ENCODE measurements at regions not wholly inside any gene's neighbourhood (a gene's known extent, or its start where the extent isn't known, plus 50 kb on each side); places are given as distances from the start of the nearest gene placed in this dataset.

DNA sequence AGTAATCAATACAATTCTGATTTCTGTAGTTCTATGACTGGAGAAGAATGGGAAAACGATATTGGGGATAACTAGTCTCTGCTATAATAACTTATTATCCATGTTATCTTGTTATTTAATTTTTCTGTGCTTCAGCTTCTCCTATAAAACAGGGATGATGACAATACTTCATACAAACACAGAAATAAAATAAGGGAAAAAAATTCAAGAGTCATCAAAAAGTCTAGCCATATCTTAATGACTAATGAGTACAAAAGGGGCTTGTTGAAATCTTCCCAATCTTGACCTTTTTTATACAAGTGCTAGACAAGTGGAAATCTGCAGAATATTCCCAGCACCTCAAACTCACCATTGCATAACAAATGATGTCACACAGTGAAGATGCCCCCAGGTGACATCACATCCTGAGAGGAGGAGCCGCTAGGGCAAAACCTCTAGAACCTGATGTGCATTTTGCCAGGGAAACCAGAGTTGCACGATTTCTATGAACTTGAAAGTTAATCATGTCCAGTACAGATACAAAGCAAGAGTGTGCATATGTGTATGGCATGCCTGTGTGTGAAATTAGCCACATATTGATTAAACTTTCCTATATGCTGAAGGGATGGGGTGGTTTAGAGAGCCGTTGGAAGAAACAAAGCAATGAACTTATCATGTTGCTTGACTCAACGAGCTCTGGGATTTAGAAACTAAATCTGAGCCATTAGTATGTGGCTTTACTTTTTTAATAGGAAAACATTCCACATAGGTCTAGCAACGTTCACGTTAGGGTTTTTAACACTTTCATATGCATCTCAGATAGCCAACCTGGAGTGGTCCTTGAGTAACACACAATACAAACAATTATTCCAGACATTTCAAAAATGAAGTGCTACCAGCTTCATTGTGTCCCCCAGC is 278.9 kb downstream of the SLC4A3 start:
- no peak for DNase-seq

DNA sequence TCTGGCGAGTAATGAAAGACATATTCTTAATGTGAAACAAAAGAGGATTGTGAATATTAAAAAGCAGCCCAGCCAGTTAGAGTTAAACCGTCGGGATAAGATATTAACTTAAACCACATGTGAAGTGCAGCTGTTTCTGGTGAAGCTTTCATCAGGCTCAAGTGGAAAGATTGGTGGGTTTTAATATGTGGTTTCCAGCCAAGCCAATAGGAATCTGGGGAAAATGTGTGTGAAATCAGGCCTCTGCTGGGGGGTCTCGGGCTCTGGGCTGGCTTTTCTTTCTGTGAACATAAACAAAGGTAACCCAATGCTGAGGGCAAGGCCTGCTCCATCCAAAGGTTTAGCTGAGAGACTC is 279.6 kb downstream of the SLC4A3 start:
- DNase-seq = no peak

DNA sequence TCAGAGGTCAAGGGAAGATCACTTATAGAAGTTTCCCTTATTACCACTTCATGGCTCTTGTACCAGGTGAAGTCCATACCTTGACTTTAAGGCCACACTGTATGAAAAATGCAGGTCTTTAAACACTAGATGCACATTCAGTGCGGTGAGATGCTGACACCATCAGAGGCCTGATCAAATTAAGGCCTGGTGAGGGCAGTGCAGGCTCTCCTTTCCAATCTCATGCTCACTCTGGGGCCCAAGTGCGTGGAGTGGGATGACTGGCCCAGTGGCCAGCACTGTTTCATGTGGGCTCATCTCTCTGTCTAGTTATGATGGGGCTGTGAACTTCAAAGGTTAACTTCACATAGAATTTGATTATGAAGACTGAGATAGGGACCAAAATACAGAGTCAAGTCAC is 281.1 kb downstream of the SLC4A3 start:
- no peak for DNase-seq

DNA sequence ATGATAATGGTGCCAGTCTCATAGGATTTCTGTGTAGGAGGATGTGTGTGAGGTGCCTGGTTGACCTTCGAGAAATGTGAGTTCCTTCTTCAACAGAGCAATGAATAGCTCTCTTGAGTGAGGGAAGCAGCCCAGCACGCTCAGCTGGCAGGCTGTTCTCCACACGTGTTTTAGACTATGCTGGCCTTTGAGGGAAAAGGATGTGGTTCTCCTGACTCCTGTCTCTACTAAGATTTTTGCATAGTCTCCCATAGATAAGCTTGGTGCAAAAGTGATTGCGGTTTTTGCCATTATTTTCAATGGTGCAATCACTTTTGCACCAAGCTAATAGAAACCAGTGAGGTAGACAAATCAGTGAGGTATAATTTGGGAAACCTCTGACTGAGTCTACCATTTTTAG is 284.1 kb downstream of the SLC4A3 start:
- no peak for DNase-seq

DNA sequence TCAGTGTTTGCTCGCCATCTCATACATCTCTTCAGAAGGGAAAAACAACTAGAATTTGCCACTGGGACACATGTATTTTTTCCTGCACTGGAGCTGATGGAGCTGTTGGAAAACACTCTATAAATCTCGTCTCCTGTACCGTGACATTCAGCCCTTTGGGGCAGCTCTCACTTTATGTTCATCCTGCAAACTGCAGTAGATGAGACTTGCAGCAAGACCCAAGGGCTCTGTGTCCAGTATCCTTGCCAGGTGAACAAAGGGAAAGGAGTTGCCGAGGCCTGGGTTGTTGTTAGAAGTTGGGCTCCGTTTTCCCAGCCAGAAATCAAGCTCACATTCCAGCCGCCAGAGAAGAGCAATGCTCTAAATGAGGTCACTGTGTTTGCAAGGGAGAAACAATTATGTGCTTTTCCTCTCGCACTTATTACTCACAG is 285.1 kb downstream of the SLC4A3 start:
- DNase-seq = no peak

DNA sequence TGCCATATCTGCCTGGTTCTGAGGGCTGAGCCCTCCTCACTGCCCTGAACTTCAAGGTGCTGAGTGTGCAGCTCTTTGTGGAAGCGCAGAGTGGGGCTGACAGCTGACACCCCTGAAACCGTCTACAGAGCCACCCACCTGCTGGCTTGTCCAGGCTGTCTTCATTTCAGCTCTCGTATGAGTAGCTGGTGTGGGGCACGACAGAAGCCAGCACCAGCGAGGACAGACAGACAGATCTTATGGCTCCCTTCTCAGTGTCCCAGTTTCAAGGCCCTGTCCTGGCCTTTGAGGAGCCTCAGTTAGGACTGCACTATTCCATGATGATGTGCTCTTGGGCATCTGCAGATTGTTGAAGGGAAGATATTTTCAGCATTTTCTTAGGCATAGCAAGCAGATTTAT is 287.1 kb downstream of the SLC4A3 start:
- DNase-seq = no peak

DNA sequence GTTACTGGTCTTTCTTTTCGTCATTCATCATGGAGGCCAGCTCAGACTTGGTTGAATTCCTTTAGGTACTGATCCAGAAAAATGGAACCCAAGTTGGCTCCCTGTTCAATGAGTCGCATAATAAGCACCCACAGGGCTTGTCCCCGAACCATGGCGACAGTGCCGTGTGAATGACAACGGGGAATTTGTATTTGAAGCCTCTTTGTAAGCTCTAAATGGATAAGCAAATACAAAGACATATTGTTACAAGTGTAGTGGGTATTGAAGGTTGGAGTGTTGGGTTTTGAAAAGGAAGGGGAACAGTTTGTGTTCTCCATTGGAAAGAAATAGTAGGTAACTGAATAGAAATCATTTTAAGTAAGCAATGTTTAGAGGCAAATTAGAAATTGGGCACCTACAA is 288.9 kb downstream of the SLC4A3 start:
- DNase-seq = no peak

DNA sequence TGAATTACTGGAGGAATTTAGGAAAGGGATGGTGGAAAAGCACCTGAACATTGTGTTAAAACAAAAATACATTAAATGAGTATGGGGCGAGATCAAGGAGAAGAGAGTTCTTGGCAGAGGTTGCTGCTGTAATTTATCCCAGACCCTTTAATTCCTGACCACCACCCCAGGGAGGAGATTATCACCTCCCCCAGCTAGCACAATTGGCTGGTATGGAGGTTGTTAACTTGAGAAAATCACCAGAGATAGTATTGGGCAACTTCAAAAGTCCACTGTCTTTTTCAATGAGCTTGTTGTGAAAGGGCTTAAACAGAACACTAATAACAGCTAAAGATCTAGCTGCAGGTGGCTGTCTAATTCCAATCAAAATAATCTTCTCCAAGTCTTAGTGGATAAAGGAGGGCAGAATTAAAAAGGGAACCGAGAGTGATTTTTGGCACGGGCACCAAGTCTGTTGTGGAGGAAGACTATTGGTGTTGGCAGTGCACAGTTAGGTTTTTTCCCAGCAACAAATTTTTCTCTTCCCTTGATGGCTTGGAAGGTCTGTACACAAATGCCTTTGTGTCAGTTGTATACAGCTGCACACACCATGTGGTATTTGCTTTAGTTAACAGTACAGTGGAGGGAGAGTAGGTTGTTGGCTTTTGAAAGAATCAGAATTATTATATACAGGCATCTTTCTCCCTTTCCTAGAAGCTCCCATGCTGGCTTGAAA is 289.5 kb downstream of the SLC4A3 start:
- no peak for DNase-seq

DNA sequence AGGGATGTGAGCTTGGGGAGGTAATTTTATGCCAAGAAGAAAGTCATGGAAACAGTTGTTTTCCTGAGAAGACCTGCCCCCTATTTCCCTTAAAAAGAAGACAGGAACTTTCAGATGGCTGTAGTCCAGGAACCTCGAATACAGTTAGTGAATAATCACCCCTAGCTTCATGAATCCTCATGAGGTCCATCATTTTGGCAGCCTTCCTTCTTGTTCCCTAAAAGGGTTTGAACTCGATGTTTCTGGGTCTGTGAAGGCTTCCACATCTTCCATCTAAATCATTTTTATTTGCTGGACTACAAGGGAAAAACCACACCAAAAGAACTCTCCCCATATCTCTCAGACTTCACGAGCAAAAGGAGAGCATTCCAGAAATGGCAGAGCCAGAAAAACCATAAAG is 290.8 kb downstream of the SLC4A3 start:
- no peak for DNase-seq

DNA sequence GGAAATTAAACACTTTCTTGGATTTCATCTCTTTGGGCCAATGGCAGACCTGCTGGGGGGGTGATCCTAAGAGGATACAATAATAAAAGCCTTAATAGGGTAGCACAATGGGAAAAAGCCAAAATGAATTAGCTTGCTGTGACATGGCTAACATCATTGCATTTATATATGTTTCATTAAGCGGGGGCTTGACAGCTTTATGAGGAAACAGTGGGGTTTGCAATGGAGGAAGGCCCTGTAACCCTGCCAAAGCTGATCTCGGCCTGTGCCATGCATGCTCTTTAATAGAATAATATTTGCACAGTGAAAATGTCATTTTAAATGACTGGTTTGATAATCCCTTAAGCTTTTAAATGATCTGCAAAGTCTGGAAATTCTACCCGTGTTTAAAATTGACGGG is 291.5 kb downstream of the SLC4A3 start:
- no peak for DNase-seq

DNA sequence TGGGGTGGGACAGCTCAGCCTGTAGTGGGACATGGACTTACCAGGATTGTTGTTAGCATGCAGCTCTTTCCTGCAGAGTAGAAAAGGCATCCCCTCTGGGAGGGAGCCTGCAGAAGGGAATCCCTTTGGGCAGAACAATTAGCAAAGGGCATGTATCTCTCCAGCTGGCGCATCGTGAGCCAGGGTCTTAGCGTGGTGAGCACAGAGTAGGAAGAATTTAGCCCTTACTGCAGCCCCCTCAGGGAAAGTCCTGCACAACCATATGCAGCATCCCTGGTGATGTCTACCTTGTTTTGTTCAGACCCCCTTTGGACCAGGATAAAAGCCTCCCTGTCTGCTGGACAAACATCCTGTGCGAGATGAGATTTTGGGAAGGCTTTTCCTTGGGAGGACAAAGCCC is 292.1 kb downstream of the SLC4A3 start:
- DNase-seq = no peak

DNA sequence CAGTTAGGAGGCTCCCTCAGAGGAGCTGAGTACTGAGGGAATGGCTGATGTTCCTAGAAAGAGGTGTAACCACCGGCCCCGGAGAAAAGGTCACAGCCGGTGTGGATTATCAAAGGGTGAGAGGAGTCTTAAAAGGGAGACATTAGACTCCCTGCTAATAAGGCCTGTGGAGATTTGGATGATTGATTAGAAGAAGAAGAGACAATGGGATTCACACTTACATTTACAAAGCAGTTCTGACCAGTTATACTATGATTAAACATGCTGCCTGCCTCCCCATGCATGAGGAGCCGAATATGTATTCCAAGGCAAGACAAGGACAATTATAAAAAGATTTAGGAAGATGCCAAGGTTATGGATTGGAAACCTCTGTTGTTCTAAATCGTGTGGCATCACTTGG is 302.4 kb downstream of the SLC4A3 start:
- no peak for DNase-seq

DNA sequence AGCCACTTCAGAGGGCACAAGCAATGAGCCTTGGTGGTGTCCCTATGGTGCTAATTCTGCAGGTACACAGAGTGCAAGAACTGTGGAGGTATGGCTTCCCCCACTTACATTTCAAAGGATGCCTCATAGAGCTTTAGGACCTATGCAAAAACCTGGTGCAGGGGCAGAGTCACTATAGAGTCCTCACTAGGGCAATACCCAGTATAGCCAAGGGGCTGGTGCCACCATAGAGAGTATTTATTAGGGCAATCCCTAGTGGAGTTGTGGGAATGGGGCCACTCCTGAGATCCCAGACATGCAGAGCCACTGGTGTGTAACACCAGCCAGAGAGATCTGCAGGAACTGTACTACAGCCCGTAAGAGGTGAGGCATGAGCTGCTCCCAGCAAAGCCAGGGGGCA is 312.2 kb downstream of the SLC4A3 start:
- no peak for DNase-seq

DNA sequence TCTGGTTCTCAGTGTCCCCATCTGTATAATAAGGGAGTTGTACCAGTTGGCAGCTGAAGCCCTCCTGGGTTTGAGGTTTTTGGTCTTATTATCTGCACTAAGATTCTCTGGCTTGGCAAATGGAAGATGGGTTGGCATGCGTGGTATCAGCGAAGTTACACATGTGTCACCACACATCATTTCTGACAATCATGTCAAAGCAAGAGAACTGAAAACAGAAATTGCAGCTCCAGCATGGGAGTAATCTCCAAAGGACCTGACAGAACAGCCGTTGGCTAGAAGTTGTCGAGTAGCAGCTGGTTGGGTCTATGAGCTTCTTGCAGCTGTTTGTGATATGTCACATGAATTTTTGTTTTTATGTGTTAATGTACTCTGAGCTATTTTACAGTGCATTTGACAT is 317.4 kb downstream of the SLC4A3 start:
- DNase-seq = no peak

DNA sequence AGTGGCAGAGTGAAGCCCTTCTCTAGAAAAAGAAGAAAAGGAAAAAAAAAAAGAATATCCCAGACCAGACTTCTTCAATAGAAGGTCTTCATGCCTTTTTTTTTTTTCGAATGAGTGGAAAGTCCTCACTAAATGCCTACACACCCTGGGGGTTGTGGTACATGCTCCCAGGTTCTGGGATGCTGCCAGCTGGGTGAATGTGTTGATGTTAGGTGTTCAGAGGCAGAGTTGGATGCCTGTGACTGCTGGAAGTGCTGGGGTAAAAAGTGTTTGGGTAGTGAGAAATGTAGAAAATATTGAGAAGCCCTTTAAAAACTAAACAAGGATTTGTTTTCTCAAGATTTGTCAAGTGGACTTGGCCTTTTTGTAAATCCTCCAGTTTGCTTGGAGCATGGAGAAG is 318.6 kb downstream of the SLC4A3 start:
- DNase-seq = no peak

DNA sequence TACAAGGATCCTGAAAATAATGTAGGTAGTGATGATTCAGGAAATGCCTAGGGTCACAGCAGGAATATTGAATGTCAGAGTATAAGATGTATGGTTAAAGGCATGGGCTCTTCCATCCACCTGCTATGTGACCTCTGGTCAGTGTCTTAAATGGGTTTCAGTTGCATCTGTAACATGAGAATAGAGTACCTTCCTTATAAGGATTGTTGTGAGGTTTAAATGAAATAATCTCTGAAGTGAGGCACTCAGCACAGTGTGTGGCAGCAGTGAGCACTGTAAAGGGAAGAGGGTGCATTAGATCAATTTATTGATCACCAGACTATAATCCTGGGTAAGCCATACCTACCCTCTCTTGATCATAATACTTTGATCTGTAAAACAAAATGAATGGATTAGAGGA is 319.1 kb downstream of the SLC4A3 start:
- no peak for DNase-seq

DNA sequence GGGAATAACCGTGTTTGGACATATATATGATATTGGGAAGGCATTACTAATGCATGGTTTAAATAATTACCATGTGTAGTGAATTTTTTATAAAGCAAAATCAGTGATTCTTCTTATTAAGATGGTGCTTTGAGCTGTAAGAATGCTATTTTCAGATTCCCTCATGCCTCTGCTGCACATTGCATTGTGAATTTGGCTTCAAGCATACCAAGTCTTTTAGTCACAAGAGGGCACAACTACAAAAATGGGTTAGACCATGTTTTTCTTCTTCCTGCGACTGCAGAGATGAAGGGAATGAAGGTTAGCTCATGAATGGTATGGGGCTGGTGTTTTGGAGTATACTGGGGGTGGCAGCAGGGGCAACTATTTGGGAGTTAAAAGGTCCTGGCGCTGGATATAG is 320.1 kb downstream of the SLC4A3 start:
- DNase-seq = no peak

DNA sequence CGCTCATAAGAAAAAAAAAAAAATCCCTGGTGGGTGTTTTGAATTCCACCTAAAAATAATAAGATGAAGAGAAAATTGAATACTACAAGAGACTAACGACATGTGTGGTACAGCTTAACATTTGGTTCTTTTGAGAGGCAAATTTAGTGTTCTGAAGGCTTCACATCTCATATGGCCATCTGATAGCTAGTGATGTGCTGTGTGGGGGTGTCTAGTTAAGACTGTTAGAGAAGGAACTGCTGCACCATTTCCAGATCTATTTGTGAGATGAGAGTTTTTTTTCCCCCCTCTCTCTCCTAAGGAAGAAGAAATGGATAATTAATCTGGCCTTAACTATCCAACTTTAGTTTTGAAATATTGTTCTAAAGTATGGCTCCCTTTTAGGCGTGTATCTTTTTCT is 321.6 kb downstream of the SLC4A3 start:
- no peak for DNase-seq

DNA sequence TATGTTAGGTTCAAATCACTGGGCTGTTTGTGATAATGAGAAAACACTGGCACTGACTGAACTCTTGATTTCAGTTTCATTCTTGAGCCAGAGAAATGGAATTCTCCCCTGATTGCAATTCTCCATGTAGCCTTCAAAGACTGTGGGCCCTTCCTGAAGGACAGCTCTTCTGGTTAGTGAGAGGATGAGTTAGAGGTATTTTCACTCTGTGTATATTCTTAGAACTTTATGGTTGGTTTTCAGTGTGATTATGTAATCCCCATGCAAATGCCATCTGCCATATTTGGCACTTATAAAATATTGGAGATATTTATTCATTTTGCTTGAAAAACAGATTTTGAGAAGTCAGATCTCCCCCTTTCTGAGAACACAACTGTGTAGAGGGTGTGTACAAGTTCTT is 323.7 kb downstream of the SLC4A3 start:
- no peak for DNase-seq

DNA sequence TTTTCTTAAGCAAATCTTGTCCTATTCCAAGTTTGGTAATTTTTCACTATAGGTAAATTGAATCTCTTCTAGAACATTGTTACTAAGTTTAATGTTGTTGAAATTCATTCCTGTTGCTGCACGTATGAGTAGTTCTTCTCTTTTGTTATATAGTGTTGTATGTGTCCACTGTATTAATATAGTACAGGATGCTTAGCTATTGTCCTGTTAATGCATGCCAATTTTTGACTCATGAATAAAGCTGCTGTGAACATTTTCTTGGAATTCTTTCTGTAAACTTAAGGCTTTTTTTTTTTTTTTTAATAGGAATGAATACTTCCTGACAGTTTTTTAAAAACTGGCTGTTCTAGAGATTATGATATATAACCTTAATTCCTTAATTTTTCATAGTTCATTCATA is 326.9 kb downstream of the SLC4A3 start:
- no peak for DNase-seq

DNA sequence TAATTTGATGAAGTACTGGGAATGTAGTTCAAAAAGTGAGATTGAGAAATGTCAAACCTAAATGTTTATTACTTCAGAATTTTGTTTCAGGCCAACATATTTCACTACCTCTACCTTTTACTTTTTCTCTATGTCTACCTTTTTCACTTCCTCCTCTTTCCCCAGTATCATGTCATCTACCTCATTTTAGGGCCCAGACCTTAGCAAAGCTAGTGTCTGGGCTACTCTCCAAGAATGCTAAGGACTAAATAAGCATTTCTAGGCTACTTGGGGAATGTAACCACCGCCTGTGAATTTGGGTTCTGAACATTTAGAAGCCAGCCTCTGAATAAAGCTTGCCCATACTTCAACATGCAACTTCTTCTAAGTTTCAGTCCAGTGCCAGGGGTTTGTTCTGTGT is 330.4 kb downstream of the SLC4A3 start:
- DNase-seq = no peak

DNA sequence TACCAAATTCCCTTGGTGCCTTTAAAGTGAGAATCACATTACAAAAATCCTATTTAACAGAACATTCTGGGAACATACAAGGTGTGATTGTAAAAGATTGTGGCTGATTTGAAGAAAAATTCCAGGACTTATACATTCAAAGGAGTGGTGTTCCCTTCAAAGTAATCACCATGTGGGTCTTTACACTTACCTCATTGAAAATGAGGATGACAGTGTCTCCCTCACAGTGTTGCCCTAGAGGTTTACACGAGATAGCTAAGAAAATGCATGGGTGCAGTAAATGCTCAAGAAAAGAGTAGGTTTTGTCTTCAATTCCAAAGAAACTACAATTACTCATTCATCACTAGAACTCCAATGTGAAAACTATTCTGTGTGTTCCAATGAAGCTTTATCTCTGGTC is 331.5 kb downstream of the SLC4A3 start:
- no peak for DNase-seq

DNA sequence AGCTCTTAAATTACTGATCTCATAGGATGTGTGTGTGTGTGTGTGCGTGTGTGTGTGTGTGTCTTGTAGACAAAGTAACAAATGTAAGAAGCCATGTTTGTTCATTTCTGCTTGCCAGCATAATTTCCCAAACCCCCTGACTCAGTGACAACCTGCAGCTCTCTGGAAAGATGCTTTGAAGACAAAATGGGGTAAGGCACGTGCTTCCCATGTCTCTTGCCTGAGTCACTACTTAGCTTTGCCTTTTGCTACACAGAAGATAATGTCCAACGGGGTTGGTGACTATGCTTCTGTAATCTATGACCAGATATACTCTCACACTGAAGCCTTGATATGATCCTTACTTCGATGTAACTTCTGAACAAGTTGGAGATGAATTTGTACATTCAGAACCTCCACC is 332.0 kb downstream of the SLC4A3 start:
- DNase-seq = no peak

DNA sequence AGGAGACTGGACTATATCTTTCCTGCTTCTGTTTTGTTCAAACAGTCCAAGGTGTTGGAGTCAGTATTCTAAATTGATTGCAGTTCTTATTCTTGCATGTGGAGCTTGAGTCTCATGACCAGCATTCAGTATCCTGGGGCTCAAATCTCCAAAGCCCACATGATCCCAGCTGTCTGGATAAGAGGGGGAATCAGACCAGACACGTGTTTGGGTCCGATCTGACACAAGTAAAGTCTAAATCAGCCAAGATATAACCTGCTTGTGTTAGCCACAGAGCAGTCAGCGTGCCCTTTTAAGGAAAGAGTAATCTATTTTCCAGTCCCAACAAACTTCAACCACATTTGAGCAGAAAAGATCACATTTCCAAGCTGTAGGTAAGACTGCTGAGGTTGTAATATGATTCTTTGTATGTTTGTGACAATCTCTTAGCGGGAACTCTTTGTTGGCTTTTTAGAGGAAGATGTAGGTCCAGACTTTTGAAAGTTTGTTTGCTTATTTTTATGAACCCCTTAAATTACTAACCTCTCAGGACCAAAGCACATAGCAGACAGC is 334.6 kb downstream of the SLC4A3 start:
- no peak for DNase-seq

Measured in NCI-H510A (cell line).